Adrenal gland (tissue), 9 donors: ENCODE measurements at regions not wholly inside any gene's neighbourhood (a gene's known extent, or its start where the extent isn't known, plus 50 kb on each side); places are given as distances from the start of the nearest gene placed in this dataset.

ENCODE experiments used
- DNase-seq, 7 donors: peaks; one replicate each; pipeline ENCODE4 v3.0.0-alpha.2; 2019 to 2020
- H3K27ac ChIP-seq, 5 donors: fragments of 200-600 bp; sonication (generic) in 4 of 5; 1 replicate in 3 of 5; 2 replicates in 2 of 5; pipeline versions ENCODE4 v1.5.1 to v1.8.0; 2016 to 2020; ENCODE audit warnings: mild to moderate bottlenecking in 1 of 5
- H3K27me3 ChIP-seq: fragments of 200-600 bp; 2 replicates; pipeline ENCODE4 v1.8.0; 2021
- H3K36me3 ChIP-seq, 2 donors: fragments of 200-600 bp; replicated peaks in 1 of 2; 1 replicate in 1 of 2; 2 replicates in 1 of 2; pipeline versions ENCODE4 v1.5.1 to v1.8.0; 2018 to 2022
- H3K4me1 ChIP-seq, 2 donors: fragments of 200-600 bp; replicated peaks in 1 of 2; 1 replicate in 1 of 2; 2 replicates in 1 of 2; pipeline versions ENCODE4 v1.5.1 to v1.8.0; 2018 to 2021
- H3K4me3 ChIP-seq, 4 donors: fragments of 200-600 bp; sonication (generic) in 3 of 4; one replicate each; pipeline ENCODE4 v1.5.1; 2016 to 2018
- H3K9me3 ChIP-seq, 3 donors: fragments of 200-600 bp; sonication (generic) in 1 of 3; replicated peaks in 1 of 3; 1 replicate in 2 of 3; 2 replicates in 1 of 3; pipeline versions ENCODE4 v1.5.1 to v1.8.0; 2016 to 2021
- CTCF ChIP-seq, 6 experiments: fragments of 450-650 bp in 4 of 6; fragments of 200-600 bp in 2 of 6; sonication (generic) in 1 of 6; IDR thresholded peaks; 1 replicate in 5 of 6; 2 replicates in 1 of 6; pipeline versions ENCODE4 v1.5.1 to v1.8.0; 2016 to 2021; ENCODE audit warnings: antibody characterized with exemption in 6 of 6, mild to moderate bottlenecking in 2 of 6, moderate library complexity in 1 of 6
- POLR2A ChIP-seq, 2 donors: fragments of 450-650 bp; IDR thresholded peaks; one replicate each; pipeline ENCODE4 v1.6.1; 2017; ENCODE audit warnings: antibody characterized with exemption in 2 of 2, mild to moderate bottlenecking in 2 of 2, moderate library complexity in 1 of 2
- WGBS, 4 donors: extraction: QIAGEN DNeasy Blood & Tissue Kit in 2 of 4; methylation state at CpG; one replicate each; pipeline versions ENCODE4 v1.1.5 to v1.1.7; 2013 to 2017; 5-methylcytosine and 5-hydroxymethylcytosine counted together
- intact Hi-C, 2 donors: fragments of 100-400 bp; cut with DNase I; formaldehyde crosslinking; loops; one replicate each; pipeline versions ENCODE4 v1.14.1 to v1.15.0; 2022 to 2023
- donor health status: healthy with polysubstance abuse.
- donor health status: Bipolar disorder and iron deficiency.
- donor health status: DM: yes; HTN: yes; CAD: no.
- donor health status: DM: no; HTN: no; CAD: no.
- donor health status: DM: no; HTN: no; CAD: no.

- Histone ChIP-seq H3K27ac (no peak overlapping the region), H3K27me3 (no peaks in the 10 kb centered on the region), H3K36me3 (no peaks in the 10 kb centered on the region), H3K9me3 (no peaks in the 10 kb centered on the region), H3K4me3 (no peak overlapping the region), H3K4me1 (no peaks in the 10 kb centered on the region)
- WGBS, 4 donors = 47 to 65% (median 52%) methylated on average over 1 of the region's 1 CpG
- intact Hi-C loops = no loop called here
- TF ChIP-seq CTCF (IDR thresholded peaks at IDR 0.05) (no peak), POLR2A (IDR thresholded peaks at IDR 0.05) (no peak)
- no peak for DNase-seq
Observed at GRCh38 chr21:24369746-24370145, 1237.5 kb downstream of the MRPL39 start.

- TF ChIP-seq POLR2A (IDR thresholded peaks at IDR 0.05) = no peak
- TF ChIP-seq CTCF (IDR thresholded peaks at IDR 0.05) = no peak
- H3K36me3 ChIP-seq = no peaks in the 10 kb centered on the region
Observed at GRCh38 chr21:24369278-24369677, 1238.0 kb downstream of the MRPL39 start.

DNA sequence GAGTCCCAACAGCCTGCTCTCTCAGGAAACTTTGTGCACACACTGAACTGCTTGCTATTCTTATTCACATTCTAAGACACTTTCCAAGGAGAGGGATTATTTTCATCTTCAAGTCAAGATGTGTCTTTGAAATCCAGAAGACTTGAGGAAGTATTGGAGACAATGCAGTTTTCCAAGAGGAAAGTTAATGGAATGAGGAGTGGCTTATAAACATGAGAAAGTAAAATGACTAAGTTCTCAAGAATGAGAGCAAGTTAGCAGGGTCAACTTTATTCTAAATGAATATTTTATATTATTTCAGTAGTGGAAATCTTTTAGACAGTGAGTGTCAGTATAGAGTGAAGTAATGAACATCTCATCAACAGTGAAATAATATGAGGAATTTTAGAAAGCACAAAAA, 1239.3 kb downstream of the MRPL39 start:
- H3K36me3 ChIP-seq = no peaks in the 10 kb centered on the region
- intact Hi-C loops = no loop called here
- TF ChIP-seq CTCF (IDR thresholded peaks at IDR 0.05) = no peak
- no peak for TF ChIP-seq POLR2A (IDR thresholded peaks at IDR 0.05)

More at GRCh38 chr21:24369278-24369677, 1238.0 kb downstream of the MRPL39 start:
- DNase-seq = no peak
- WGBS, 4 donors = 89 to 94% (median 91%) methylated on average over 2 of the region's 2 CpGs
- peaks cover 0 to under 1% (median 0%) of the 10 kb centered on the region in 3 donors for H3K9me3 ChIP-seq
- intact Hi-C loops = no loop called here
- no peaks in the 10 kb centered on the region for H3K4me1 ChIP-seq
- H3K27ac ChIP-seq = no peak overlapping the region
- no peak overlapping the region for H3K4me3 ChIP-seq
- no peaks in the 10 kb centered on the region for H3K27me3 ChIP-seq

GRCh38 chr21:24353492-24353891, 1253.8 kb downstream of the MRPL39 start:
- no peaks in the 10 kb centered on the region for H3K9me3 ChIP-seq
- intact Hi-C loops = no loop called here
- H3K36me3 ChIP-seq = no peaks in the 10 kb centered on the region
- TF ChIP-seq POLR2A (IDR thresholded peaks at IDR 0.05) (no peak), CTCF (IDR thresholded peaks at IDR 0.05) (no peak)
- no peak overlapping the region for H3K27ac ChIP-seq
- H3K27me3 ChIP-seq = no peaks in the 10 kb centered on the region
- no peaks in the 10 kb centered on the region for H3K4me1 ChIP-seq
- WGBS, 4 donors = 89 to 95% (median 90%) methylated on average over 7 of the region's 7 CpGs
- no peak for DNase-seq
- H3K4me3 ChIP-seq = no peak overlapping the region

More for the DNA sequence above, 1239.3 kb downstream of the MRPL39 start:
- Histone ChIP-seq H3K9me3 (peaks cover 0 to 3% (median 0%) of the 10 kb centered on the region in 3 donors), H3K4me3 (no peak overlapping the region), H3K27ac (no peak overlapping the region), H3K4me1 (no peaks in the 10 kb centered on the region), H3K27me3 (no peaks in the 10 kb centered on the region)
- DNase-seq = no peak
